HG03196 (cell line): ENCODE measurements at regions not wholly inside any gene's neighbourhood (a gene's known extent, or its start where the extent isn't known, plus 50 kb on each side); places are given as distances from the start of the nearest gene placed in this dataset.

Experiments used
- ATAC-seq: cut with Tn5 transposase; IDR thresholded peaks from one replicate; pipeline ENCODE4 v1.9.1; 2021; ENCODE audit not compliant: unreplicated experiment

DNA sequence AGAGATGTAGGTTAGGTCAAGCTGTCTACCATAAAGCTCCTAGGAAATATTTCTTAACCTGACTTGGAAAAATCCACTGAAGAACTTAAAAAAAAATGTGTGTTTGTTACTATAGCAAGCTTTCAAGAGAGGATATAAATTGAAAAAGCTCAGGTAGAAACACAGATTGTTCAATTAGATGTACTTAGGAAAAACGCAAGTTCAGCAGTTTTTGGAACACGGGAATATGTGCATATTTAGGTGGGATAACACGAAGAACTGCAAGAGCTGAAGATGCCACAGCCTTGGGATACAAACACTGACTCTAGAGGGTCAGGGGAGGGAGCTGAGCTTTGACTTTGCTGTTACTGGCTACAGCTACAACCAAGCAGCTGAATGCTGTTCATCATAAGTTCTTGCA is 77.8 kb upstream of the FSHB start:
- no peak for ATAC-seq

GRCh38 chr11:30155428-30155827 is 75.4 kb upstream of the FSHB start:
- no peak for ATAC-seq

- ATAC-seq, result no peak
These were observed 71.3 kb upstream of the FSHB start for GRCh38 chr11:30159546-30159945.

DNA sequence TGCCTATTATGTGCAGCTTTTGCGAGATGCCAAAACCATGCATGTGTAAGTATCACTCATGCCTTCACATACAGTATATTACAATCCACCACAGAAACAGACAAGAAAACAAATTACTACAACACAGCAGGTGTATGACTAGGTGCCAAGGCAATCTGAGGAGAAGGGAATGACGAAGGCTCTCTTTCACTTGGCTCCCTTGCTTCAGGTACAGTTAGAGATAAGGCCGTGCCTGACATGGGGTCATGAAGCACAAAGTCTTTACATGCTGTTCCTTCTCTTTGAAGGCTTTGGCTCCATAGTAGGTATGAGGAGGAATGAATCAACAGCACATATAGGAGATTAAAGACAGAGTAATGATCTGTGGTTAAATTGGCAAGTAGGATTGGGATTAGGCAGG is 65.2 kb upstream of the FSHB start:
- no peak for ATAC-seq

DNA sequence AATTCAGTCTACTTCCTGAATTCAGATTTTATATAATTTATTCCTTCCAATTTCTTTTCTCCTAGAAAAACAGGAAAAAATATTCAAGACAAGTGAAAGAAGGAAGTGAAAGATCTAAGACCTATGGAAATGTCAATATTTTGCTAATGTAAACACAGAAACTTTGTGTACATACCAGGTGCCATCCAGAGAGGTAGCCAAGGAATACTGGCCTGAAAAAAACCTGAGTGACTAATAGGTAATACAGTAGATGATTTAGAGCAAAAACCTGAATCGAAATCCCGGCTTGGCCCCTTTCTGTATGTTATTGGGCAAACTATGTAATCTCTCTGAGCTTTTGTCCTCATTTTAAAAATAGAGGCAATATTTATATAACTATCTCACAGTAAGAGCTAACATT is 59.2 kb upstream of the FSHB start:
- ATAC-seq, result no peak

DNA sequence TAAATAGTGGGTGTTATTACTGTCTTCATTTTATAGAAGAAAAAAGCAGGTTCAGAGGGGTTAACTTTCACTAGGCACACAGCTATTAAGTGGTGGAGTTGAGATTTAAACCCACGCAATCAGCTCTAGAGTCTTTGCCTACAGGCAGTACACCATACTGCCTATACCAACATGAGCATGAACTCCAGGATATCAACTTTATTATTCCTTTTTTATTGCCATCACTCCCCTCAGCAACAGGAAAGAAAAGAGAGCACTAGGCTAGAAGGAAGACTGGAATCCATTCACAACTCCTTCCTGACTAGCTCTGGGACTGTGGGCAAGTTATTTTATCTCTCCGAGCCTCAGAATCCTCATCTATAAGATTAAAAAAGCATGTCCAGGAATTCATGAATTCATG is 58.7 kb upstream of the FSHB start:
- ATAC-seq, result no peak

DNA sequence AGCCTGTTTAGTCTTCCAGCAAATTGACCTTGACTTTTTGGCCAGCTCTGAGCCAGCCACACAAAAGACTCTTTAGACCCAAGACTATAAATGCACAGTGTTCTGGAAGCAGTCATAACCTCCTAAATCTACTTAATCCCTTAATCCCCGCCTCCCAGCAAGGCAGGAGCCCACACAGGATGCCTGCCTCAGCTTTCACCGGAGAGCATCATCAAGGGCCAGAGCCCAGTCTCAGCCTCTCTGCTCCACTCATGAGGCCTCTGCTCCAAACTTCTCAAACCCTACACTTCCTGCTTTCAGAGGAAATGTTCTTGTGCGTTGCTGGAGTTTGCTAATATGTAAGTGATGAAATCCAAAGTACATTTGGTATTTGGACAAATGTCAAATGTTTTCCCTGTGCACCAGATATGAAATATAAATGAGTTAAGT is 57.9 kb upstream of the FSHB start:
- no peak for ATAC-seq

DNA sequence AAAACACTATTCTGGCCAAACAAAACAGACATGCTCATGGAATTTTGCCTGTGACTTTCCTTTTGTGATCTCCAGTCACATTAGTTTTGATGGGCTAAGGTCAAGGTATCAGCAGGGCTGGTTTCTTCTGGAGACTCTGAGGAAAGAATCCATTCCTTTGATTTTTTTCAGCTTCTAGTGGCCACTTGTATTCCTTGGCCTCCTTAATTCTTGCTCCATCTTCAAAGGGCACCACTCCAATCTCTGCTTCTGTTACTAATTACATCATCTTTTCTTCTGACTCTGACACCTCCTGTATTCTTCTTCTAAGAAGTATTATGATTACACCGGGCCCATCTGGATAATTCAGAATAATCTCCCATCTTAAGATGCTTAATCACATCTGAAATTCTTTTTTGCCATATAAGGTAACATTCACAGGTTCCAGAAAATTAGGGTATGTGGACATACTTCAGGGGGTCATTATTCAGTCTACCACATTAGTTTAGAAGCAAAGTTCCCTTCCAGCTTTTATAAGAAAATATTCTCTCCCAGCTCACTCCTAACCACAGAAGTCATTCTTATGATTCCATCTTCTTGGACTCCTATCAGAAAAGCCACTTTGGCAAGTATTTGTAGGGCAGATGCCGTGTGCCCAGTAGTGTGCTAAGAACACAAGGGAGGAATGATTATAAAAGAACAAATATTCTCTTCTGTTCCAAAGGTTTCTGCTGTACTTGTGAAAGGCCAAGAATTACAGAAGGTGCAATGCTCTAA is 56.4 kb upstream of the FSHB start:
- no peak for ATAC-seq
